ENCODE measurements at regions not wholly inside any gene's neighbourhood (a gene's known extent, or its start where the extent isn't known, plus 50 kb on each side); places are given as distances from the start of the nearest gene placed in this dataset.
"Not testable (repeated sequence)": the region's sequence is repeated elsewhere in the genome, so short reads cannot be mapped to it uniquely, and the experiment has no call there.

DNA sequence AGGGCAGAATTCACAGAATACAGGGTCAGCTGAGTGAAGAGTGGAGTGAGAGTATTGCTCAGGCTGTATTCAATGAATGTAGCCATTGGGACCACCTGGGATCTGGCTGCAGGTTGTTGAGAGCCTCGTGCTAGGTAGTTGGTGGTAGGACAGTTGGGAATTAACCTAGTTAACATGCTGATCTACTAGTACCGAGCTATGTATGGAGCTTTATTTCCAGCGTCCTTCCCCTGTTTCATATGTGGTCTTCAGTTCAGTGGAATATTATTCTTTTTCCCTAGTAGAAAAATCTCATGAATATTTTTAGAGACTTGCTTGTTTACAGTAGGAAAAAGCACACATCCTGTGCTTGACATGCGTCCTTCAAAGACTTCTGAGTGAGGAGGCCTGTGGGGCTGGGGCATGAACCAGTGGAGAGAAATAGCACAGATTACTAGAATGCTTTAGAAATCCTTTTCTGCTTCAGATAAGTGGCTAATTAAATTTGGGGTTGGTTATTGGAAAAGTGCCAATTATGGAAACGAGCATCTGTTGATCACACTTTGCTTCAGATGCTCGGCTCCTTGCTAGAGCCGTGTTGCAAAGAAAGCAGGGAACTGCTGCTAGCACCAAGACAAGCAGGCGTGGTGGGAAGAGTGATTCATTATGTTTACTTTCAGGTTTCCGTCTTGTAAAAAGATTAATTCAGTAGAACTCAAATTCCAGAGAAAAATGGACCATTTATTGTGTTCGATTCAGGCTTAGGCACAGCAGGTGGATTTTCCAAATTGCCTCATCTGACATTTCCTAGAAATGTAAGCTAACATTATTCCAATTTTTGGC, 53.6 kb downstream of the ARF6 start:
- peak in 1 of 2 donors; percentile 53 for DNase-seq (ENCODE audit: low spot score in 2 of 2)
- no peak for FAIRE-seq

DNA sequence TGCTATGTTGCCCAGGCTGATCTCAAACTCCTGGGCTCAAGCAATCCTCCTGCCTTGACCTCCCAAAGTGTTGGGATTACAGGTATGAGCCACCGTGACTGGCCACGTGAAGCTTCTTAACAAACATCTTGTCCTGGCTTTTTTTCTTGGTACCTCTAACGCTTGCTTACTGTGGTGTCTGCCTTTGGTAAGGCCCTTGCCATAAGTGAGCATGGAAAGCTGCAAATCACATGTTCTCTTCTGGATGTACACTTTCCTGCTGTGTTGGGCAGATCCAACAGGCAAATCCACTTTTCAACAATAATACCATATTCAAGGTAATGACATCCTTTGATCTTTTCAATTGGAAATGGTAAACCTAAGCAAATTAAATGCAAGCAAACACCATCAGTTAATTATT, 54.6 kb downstream of the ARF6 start:
- DNase-seq (ENCODE audit: low spot score in 2 of 2), result no peak
- FAIRE-seq, result no peak

DNA sequence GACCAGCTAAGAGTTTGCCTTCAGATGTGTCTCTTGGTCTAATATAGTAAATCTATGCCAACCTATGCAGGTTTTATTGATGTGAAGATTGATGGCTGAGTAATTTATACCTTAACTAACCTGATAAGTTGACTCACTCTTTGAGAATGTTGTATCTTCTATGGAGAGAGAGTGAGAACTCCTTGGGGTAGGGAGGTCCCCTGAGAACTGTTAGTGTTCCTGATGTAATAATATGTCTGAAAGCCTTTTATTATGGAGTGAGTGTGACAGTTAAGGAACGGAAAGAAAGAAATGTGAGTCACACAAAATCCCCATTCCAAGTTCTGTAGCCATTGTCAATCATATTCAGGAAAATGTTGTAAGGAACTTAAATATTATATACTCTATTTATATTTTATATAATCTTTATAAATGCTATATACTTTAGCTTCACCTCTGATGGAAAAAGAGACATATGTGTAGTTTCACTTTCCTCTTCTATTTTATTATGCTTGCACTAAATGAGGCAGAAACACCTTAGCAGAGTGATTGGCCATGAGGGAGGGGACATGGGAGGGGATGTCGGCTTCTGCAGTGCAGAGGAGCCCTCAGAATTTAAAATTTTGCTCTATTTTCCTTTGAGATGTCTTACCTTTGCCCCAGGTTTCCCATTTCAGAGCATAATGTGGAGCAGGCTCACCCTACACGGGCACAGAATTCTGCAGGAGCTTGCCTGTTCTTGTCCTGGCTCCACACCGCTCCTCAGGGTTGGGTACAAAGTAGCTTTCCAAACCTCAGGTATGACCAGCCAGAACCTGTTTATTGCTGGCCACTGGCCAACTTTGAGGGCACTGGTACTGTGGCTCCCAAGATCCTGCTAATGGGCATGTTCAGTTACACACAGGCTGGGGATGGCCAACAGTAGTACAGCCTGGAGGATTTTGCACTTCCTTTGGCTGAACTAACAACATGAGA, 57.7 kb downstream of the ARF6 start:
- no peak for DNase-seq (ENCODE audit: low spot score in 2 of 2)
- FAIRE-seq, result no peak

DNA sequence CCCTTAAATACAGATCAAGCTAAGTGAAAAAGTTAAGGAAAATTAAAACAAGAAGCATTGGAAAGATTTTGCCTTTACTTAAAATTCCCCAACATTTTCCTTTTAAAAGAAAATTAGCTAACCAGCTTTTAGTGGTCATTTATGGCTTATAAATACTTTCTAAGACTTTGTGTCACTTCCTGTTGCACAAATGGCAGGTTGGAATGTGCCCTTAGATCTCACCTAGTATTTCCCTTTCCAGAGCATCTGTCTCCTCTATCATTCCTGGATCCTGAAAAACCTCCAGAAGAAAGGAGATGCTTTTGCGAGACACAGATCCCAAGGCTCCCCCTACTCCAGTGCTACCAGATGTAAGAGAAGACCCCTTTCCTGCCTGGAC, 58.3 kb downstream of the ARF6 start:
- DNase-seq (ENCODE audit: low spot score in 2 of 2) (no peak), FAIRE-seq (no peak)

DNA sequence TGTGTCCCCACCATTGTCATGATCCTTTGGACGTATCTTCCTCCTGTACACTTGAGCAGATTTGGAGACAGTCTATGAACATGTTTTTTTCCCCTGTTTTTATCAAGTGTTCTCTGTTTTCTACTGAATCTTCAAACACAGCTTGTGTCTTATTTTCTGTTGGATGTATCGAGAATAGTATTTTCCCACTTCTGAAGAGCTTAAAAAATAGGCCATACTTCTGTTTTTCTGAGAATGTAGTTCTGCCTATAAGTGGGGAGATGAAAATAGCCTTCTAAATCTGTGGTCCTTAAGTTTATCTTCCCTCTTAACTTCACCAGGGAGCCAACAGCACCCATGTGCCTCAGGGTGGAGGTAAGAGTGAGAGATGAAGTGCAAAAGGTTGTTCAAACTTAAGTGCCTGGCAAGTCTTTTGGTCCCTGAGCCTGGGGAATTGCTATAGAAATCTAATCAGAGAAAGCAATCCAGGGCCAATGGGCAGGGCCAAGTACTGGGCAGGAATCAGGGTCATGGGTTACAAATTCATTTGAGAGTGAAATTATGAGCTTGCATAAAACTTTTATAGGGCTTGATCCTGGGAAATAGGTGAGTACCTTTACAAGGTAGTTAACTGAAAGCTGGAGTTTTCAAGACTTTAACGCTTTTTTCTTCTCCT, 58.9 kb downstream of the ARF6 start:
- FAIRE-seq (no peak), DNase-seq (ENCODE audit: low spot score in 2 of 2) (no peak)

DNA sequence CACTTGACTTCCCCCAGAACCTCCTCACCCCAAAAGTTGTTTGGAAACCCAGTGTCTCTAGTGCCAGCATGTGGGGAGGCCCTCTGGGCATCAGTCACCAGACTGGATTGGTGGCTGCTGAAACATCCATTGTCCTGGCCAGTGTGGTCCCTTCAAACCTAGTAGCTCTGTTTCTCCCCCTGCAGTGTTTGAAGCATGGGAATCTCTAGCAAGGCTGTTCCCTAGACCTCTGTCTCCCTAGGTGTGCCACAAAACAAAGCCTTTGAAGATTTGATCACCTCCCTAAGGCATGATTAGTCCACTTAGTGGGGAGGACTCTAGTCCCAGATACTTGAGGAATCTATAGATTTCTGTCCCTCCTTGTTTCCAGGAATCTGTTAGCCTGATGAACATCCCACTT, 60.3 kb downstream of the ARF6 start:
- FAIRE-seq, result no peak

DNA sequence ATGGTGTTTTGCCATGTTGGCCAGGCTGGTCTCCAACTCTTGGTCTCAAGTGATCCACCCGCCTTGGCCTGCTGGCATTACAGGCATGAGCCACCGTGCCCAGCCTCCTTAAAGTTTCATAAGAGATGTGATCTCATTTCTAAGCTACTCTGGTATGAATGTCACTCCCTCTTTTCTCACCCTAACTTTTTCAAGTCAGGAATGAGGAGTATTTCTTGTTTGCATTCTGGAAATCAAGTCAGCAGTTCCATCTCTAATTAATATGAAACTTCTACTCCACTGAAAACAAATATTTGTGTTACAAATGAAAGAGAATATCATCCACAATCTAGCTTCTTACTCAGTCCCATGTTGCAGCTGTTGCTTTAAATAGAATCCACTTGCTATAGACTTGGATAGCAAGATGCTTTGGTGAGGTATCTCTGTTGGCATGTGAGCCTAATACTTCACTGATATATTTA, 61.3 kb downstream of the ARF6 start:
- no peak for DNase-seq (ENCODE audit: low spot score in 2 of 2)
- FAIRE-seq, result no peak

More for the DNA sequence above, 60.3 kb downstream of the ARF6 start:
- no peak for DNase-seq (ENCODE audit: low spot score in 2 of 2)

DNA sequence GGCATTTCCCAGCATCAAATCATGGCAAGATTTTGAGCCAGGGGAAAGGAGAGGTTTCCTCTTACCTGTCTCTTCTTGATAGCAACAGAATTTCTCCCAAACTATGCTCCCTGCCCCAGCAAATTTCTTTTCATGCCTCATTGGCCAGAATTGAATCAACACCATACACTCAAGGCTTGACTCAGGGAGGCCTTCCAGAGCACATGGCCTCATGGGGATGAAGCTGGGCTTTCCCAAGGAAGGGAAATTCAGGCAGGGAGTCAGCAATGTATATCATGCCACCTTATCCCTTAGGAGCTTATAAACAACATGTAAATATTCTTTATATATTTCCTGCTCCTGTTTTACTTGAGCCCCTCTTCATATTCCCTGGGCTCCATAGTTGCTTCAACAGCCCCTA, 62.1 kb downstream of the ARF6 start:
- DNase-seq (ENCODE audit: low spot score in 2 of 2) (no peak), FAIRE-seq (no peak)

DNA sequence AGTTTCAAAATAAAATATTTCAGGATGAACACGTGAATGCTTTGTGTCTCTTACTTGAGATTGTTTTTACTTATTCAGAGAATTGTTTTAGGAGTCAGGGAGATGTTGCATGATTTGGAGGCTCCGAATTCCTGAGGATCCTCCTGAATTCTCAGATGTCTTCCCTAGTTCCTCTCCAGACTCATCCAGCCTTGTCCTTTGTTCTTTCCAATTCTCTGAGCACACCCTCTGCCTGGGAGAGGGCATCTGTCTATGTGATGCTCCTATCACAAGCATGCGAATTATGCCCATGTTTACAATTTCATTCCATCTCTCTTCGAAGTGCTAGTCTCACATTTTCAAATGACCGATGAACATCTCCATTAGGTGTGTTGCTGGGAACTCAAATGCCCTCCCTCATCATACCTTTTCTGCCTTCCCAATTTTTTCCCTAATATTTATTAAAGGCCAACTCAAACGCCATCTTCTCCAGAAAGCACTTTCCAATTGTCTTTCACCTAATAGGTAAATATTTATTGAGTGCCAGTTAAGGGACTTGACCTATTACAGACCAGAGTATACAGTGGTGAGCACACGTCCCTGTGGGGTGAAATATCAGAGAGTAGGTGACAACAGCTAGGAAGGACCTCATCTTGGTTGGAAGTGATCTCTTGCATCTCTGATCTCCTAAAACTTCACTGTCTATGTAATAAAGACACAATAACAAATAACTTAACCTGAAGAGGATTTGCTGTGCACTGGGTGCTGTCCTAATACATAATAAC, 64.4 kb downstream of the ARF6 start:
- DNase-seq (ENCODE audit: low spot score in 2 of 2), result no peak
- no peak for FAIRE-seq

DNA sequence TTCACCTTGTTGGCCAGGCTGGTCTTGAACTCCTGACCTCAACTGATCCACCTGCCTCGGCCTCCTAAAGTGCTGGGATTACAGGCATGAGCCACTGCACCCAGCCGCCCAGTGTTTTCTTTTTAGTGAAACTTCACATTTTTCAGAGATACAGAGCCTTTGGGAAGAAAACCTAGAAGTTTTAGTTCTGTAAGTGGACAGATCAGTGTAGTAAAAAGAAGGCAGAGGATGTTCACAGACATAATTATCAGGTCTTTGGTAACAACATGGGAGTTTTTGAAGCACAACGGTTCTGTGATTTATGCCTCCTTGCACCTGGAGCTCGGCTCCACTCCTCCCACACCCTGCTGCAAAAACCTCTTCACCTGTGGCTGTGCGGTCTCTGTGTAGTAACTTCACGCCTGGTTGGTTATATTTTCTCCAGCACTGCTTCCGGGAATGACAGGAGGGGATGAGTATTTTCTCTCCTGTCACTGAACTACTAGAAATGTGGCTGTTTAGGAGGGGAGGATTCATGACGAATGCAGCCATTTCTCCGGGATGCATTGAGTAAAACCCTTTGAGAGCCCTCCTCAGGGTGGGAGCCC, 67.0 kb downstream of the ARF6 start:
- DNase-seq (ENCODE audit: low spot score in 2 of 2), result no peak
- no peak for FAIRE-seq

DNA sequence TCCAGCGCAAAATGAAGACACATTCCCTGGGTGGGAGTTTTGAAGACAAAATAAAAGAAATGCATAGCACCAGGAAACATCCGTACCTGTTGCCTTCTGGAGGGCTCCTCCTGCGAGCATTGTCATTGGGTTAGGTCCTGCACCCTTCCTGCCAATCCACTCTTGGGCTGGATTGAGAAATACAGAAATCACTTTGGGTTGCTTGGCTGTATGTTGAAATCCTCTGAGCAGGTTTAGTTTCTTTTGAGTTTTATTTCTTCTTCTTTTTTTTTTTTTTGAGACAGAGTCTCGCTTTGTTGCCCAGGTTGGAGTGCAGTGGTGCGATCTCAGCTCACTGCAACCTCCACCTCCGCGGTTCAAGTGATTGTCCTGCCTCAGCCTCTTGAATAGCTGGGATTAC, 67.6 kb downstream of the ARF6 start:
- no peak for DNase-seq (ENCODE audit: low spot score in 2 of 2)
- no peak for FAIRE-seq

DNA sequence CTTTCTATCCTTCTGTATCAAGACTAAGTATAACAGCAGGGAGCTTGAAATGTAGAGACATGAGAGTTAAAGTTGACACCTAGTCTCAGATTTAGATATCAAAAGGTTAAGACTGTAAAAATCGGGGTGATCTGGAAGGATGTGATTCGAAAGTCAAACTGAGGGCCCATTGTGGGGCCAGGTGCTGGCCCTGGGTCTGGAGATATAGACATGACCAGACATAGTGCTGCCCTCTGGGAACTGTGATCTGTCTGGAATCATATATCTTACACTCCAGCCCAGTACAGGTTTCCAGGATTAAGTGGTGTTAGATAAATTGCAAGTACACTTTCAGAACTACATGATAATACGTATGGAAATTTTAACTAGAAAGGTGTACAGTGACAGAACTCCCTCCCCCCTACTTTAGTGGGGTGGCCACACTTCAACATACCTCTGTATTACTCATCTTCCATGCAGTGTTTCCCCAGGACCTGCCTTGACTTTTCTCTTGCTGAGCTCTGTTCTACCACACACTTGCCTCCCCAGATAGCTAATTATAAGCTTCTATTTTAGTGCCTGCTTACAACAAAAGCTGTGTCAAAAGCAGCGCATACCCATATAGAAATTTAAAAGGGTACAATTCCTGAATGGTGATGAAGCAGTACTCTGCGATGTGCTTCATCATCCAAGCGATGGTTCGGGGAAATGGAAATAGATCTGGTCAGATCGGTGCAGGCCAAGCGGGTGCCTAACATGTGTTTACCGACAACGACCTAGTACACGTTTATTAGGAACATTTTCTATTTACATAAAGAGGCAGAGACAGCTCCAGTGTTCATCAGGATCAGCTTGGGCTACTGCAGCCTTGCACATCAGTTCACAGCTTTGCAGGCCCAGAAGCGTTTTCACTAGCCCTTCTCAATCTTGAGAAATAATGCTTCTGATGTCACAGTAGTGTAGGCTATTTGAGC, 68.7 kb downstream of the ARF6 start:
- FAIRE-seq (no peak), DNase-seq (ENCODE audit: low spot score in 2 of 2) (no peak)

DNA sequence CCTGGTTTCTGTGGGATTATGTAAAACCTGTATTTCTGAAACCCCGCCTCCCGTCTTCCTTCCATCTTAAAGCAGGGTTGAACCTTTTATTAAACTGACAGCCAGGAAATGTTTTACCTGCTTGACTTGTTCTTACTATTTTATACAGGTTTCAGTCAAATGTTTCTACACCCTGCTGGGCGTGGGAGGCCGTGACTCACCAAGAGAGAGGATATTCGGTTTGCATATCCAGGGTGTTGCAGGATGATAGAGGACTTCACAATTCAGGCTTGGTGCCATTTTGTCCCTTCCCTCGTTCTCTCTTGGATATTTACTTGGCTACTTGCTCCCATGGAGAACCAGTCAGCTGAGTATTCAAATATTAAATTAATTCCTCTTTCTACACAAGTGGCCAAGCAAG, 69.7 kb downstream of the ARF6 start:
- FAIRE-seq, result no peak
- no peak for DNase-seq (ENCODE audit: low spot score in 2 of 2)

DNA sequence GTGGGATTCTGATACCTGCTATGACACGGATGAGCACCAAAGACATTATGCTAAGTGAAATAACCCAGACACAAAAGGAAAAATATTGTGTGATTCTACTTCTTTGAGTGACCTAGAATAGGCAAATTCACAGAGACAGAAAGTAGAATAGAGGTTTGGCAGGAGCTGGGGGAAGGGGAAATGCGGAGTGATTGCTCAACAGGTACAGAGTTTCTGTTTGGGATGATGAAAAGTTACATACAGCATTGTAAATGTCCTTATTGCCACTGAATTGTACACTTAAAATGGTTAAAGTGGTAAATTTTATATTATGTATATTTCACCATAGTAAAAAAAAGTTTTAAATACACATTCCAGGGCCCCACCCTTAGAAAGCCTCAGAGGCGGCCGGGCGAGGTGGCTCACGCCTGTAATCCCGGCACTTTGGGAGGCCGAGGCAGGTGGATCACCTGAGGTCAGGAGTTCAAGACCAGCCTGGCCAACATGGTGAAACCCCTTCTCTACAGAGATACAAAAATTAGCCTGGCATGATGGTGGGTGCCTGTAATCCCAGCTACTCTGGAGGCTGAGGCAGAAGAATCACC, 72.3 kb downstream of the ARF6 start:
- not testable (repeated sequence) for DNase-seq (ENCODE audit: low spot score in 2 of 2); FAIRE-seq

DNA sequence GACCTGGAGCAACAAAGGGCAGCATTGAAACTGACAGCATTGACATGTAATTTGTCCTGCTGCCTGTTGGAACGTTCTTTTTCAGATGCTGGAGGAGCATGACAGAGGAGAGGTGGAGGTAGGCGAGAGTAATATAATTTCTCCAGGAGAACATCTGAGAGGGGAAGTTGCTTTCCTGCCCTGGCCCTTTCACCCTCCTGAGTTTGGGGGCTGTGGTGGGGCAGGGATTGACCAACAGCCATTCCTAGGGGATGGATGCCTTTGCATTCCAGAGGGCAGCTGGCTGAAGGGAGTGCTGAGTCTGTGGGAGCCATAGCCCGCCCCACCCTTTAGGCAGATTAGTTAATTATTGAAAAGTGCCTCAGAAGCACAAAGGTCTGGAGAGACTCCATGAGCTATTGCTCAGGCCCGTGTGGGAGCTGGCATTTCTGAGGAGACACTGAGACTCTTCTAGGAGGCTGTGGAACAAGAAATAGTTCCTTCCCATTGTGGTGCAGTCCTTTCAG, 73.5 kb downstream of the ARF6 start:
- DNase-seq (ENCODE audit: low spot score in 2 of 2), result no peak
- no peak for FAIRE-seq

DNA sequence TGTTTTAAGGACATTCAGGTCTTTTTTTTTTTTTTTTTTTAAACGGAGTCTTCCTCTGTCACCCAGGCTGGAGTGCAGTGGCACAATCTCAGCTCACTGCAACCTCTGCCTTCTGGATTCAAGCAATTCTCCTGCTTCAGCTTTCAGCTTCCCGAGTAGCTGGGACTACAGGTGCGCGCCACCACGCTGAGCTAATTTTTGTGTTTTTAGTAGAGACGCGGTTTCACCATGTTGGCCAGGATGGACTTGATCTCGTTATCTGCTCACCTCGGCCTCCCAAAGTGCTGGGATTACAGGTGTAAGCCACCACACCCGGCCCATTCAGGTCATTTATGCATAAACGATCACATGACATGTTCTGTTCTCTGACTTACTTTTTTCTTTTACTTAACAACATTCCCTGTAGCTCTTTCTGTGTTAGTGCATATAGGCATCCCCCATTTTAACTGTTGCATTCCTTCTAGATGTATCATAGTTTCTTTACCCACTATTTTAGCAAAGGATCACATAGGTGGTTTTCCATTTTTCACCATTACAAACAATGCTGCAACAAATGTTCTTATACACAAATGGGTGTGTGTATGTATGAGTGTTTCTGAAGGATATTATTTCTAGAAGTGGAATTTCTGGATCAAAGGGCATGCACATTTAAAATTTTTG, 74.2 kb downstream of the ARF6 start:
- no peak for DNase-seq (ENCODE audit: low spot score in 2 of 2)
- FAIRE-seq, result no peak

DNA sequence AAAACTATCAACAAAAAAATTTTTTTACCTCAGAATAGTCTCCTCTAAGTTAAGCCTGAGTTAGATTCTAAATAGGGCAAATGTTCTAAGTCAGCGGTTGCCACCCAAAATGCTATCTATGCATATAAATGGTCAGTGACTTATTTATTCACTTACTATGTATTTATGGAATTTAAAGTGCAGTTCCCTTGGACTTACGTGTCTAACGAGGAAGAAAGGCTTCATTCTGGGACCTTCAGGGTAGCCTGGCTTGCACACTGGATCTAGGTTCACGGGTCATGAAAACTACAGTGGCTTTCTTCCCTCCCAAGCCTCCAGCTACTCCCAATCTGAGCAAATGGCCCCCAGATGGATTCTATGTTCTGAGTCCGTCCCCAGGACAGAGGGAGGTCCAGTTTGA, 77.1 kb downstream of the ARF6 start:
- DNase-seq (ENCODE audit: low spot score in 2 of 2), result no peak
- FAIRE-seq, result no peak

All from frontal cortex (tissue), 3 donors.